ENCODE measurements at regions not wholly inside any gene's neighbourhood (a gene's known extent, or its start where the extent isn't known, plus 50 kb on each side); places are given as distances from the start of the nearest gene placed in this dataset.

DNA sequence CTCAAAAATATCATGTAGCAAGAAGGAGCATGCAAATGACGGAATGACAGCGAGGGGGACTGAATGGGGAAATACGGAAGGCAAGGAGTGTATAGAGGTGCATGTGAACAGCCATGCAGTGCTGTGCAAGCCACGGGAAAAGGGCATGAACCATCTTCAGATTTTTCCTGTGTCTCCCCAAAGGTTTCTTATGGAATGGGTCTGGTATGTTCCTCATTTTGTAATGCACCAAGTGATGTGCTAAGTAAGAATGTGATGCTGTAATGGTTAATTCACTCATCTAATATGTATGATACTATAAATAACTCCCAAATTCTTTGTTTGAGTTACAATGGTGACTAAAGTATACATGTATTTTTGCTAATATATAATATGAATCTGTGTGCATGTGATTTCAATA, 99.0 kb upstream of the DAB2 start:
- H3K4me1 Mint-ChIP-seq (ENCODE audit: low read depth), result peaks cover 49% of the 10 kb centered on the region
- no peak for DNase-seq (ENCODE audit: low spot score)
- H3K27me3 Mint-ChIP-seq (ENCODE audit: low read depth), result no peaks in the 10 kb centered on the region
- no peaks in the 10 kb centered on the region for H3K36me3 Mint-ChIP-seq (ENCODE audit: low read depth)
- TF ChIP-seq, protein P1, sequence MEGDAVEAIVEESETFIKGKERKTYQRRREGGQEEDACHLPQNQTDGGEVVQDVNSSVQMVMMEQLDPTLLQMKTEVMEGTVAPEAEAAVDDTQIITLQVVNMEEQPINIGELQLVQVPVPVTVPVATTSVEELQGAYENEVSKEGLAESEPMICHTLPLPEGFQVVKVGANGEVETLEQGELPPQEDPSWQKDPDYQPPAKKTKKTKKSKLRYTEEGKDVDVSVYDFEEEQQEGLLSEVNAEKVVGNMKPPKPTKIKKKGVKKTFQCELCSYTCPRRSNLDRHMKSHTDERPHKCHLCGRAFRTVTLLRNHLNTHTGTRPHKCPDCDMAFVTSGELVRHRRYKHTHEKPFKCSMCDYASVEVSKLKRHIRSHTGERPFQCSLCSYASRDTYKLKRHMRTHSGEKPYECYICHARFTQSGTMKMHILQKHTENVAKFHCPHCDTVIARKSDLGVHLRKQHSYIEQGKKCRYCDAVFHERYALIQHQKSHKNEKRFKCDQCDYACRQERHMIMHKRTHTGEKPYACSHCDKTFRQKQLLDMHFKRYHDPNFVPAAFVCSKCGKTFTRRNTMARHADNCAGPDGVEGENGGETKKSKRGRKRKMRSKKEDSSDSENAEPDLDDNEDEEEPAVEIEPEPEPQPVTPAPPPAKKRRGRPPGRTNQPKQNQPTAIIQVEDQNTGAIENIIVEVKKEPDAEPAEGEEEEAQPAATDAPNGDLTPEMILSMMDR (IDR thresholded peaks at IDR 0.05), result no peak
- no peak overlapping the region for H3K4me3 Mint-ChIP-seq (ENCODE audit: unreplicated experiment)
- peak overlapping the region; percentile 86 for H3K27ac Mint-ChIP-seq (ENCODE audit: unreplicated experiment)
- H3K9me3 Mint-ChIP-seq (ENCODE audit: low read depth), result peaks cover 7% of the 10 kb centered on the region

DNA sequence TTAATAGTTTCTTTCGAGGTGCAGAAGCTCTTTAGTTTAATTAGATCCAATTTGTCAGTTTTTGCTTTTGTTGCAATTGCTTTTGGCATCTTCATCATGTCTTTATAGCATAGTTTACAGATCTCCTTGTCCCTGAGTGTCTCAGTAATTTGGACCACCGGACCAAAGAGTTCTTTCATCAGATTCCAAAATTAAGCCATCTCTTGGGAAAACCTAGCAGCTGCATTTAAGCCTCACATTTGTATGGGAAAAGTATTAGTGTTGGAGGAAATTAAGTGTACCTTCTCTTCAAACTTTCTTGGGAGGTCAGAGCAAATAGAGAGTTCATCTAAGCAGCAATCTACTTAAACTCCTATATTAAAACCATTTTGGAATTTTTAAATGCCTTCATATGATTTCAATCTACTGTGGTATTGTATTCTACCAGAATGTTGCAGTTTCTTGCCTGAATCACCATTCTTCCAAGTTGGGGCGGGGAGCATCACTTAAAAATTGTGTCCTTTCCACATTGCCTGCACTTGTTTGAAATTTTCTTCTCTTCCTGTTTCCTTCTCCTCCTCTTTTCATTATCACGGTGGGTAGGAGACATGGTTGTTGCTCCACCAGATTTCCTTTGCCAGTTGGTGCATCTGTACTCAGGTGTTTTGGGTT, 97.3 kb upstream of the DAB2 start:
- Mint-ChIP-seq H3K9me3 (ENCODE audit: low read depth) (peaks cover 7% of the 10 kb centered on the region), H3K36me3 (ENCODE audit: low read depth) (no peaks in the 10 kb centered on the region), H3K27me3 (ENCODE audit: low read depth) (no peaks in the 10 kb centered on the region), H3K27ac (ENCODE audit: unreplicated experiment) (no peak overlapping the region), H3K4me3 (ENCODE audit: unreplicated experiment) (no peak overlapping the region), H3K4me1 (ENCODE audit: low read depth) (peaks cover 65% of the 10 kb centered on the region)
- TF ChIP-seq, protein P1 (IDR thresholded peaks at IDR 0.05), result no peak
- no peak for DNase-seq (ENCODE audit: low spot score)

DNA sequence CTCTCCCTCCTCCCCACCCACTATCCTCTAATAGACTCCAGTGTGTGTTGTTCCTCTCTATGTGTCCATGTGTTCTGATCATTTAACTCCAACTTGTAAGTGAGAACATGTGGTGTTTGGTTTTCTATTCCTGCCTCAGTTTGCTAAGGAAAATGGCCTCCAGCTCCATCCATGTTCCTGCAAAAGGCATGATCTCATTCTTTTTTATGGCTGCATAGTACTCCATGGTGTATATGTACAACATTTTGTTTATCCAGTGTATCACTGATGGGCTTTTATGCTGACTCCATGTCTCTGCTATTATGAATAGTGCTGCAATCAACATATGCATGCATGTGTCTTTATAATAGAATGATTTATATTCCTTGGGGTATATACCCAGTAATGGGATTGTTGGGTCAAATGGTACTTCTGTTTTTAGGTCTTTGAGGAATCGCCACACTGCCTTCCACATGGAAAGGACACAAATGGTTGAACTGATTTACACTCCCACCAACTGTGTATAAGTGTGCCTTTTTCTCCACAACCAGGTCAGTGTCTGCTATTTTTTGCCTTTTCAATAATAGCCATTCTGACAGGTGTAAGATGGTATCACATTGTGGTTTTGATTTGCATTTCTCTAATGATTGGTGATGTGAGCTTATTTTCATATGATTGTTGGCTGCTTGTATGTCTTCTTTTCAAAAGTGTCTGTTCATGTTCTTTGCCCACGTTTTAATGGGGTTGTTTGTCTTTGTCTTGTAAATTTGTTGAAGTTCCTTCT, 96.5 kb upstream of the DAB2 start:
- Mint-ChIP-seq H3K4me3 (ENCODE audit: unreplicated experiment) (no peak overlapping the region), H3K27ac (ENCODE audit: unreplicated experiment) (no peak overlapping the region), H3K27me3 (ENCODE audit: low read depth) (no peaks in the 10 kb centered on the region), H3K9me3 (ENCODE audit: low read depth) (peaks cover 9% of the 10 kb centered on the region), H3K36me3 (ENCODE audit: low read depth) (no peaks in the 10 kb centered on the region), H3K4me1 (ENCODE audit: low read depth) (peaks cover 64% of the 10 kb centered on the region)
- TF ChIP-seq, protein P1 (IDR thresholded peaks at IDR 0.05), result no peak
- DNase-seq (ENCODE audit: low spot score), result no peak

DNA sequence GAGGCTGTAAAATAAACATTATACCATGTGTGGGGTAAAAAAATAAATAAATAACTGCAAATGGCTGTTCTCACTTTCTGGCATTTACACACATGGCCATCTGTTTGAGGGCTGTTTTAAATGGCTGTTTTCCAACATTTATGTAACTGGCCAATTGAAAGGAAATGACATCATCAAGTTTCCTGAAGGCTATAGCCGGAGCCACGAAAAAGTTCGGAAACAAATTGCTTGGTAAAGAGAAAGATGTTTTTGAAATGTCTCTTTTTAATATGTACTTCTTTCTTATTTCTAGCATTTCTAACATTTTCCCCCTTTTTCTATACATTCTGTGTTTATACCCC, 95.4 kb upstream of the DAB2 start:
- DNase-seq (ENCODE audit: low spot score), result no peak
- Mint-ChIP-seq H3K4me3 (ENCODE audit: unreplicated experiment) (peak overlapping the region; percentile 53), H3K9me3 (ENCODE audit: low read depth) (peaks cover 9% of the 10 kb centered on the region), H3K27me3 (ENCODE audit: low read depth) (no peaks in the 10 kb centered on the region), H3K4me1 (ENCODE audit: low read depth) (peaks cover 58% of the 10 kb centered on the region), H3K36me3 (ENCODE audit: low read depth) (no peaks in the 10 kb centered on the region), H3K27ac (ENCODE audit: unreplicated experiment) (peak overlapping the region; percentile 93)
- TF ChIP-seq, protein P1 (IDR thresholded peaks at IDR 0.05), result no peak

DNA sequence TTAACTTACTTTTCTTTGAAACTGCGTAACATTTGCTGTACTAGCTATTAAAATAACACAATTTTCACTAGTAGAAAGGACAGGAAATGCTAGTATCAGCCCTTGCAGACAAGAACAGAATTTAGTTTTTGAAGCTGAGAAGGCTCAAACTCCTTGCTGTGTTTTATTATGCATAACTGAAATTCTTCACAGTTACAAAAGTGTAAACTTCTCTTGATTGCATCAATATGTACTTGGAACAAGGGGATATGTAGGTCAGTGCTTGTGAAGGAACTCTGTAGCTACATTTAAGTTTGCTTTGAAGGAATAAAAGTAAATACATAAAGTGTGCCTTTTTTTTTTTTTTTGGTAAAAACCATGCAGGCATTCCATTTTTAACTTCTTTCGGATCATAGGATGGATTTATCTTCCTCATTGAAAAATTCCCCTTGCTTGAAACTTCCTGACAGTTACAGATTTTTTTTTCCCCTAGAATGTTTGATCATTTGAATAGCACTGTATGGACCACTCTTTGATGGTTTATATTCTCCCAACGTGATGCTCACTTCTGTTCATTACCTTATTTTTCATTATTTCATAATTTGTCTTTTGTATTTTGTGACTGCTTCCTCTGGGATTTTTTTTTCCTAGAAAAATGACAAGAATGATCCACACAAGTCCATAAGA, 94.9 kb upstream of the DAB2 start:
- no peak for DNase-seq (ENCODE audit: low spot score)
- H3K36me3 Mint-ChIP-seq (ENCODE audit: low read depth), result no peaks in the 10 kb centered on the region
- peak overlapping the region; percentile 93 for H3K27ac Mint-ChIP-seq (ENCODE audit: unreplicated experiment)
- no peaks in the 10 kb centered on the region for H3K27me3 Mint-ChIP-seq (ENCODE audit: low read depth)
- H3K4me1 Mint-ChIP-seq (ENCODE audit: low read depth), result peaks cover 53% of the 10 kb centered on the region
- TF ChIP-seq, protein P1 (IDR thresholded peaks at IDR 0.05), result no peak
- H3K4me3 Mint-ChIP-seq (ENCODE audit: unreplicated experiment), result peak overlapping the region; percentile 53
- peaks cover 9% of the 10 kb centered on the region for H3K9me3 Mint-ChIP-seq (ENCODE audit: low read depth)
